ENCODE measurements at regions not wholly inside any gene's neighbourhood (a gene's known extent, or its start where the extent isn't known, plus 50 kb on each side); places are given as distances from the start of the nearest gene placed in this dataset.
A peak's percentile ranks its signal among the peaks of the same experiment; 100 is the strongest.

DNA sequence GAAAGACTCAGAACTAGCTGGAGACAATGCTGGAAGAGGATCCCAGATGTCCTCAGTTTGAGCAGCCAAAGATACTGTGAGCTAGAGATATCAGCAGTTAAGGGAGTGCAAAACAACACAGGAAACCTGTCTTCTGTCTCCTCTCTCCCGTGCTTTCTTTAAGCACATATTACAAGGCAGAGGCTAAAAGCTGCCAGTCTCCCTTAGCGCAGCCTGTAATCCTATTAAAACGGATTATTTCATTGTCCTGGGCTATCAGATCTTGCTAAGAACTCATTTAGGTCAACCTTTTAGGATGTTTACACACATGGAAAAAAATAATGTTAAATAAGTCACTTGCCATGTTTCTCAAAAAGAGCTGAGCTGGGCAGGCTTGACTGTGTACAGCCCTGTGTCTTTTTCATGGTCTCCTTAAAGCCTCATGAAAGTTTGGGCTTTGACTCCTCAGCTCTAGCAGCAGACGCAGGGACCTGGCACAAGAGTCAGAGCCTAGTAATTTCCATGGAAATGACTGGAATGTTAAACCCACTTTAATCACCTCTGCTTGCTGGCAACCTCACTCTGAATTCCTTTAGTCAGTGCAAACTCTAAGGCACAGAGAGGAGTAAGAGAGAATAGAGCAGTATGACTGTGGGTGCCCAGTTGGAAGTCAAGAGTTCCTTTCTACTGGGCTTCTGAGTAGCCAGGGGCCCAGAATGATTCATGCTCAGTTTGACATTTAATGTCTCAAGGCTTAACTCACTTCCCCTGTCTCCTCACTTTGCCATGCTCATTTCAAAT is 491.9 kb downstream of the NTRK3 start:
- Histone ChIP-seq H3K27ac (ENCODE audit: insufficient read depth, low read length) (no peak overlapping the region), H3K4me3 (ENCODE audit: insufficient read depth, low read depth, low read length) (no peak overlapping the region), H3K56ac (ENCODE audit: extremely low read depth, insufficient read depth, low read length) (no peak overlapping the region), H3K9ac (ENCODE audit: low read depth, low read length) (no peak overlapping the region), H3K4me2 (ENCODE audit: low read depth, low read length) (0 out of 2 replicates have a peak overlapping the region, but pooled peaks have one; percentile 12), H3K14ac (replicated peaks; ENCODE audit: low read depth, low read length) (0 out of 2 replicates have a peak overlapping the region, but pooled peaks have one; percentile 4), H2BK15ac (ENCODE audit: low read depth, low read length) (peak overlapping the region; percentile 39; the same call in 1 of the 3 replicates), H4K91ac (ENCODE audit: insufficient read depth, low read depth, low read length) (peak overlapping the region; percentile 3; the same call in 1 of the 2 replicates), H3K4ac (ENCODE audit: low read depth, low read length) (no peak overlapping the region), H3K9me3 (ENCODE audit: control insufficient read depth, insufficient read depth, low read length) (no peaks in the 10 kb centered on the region), H4K8ac (ENCODE audit: low read depth in 2 of 2, low read length in 2 of 2) (peak overlapping the region; percentile 12 to 18; a peak in 1 of 4 replicates), H2BK5ac (ENCODE audit: low read depth, low read length, poor library complexity, severe bottlenecking) (no peak overlapping the region), H4K5ac (ENCODE audit: low read depth, low read length) (peak overlapping the region; percentile 29; the same call in 1 of the 2 replicates), H4K20me1 (ENCODE audit: insufficient read depth, low read length) (no peaks in the 10 kb centered on the region), H2AK5ac (ENCODE audit: low read depth, low read length) (0 out of 2 replicates have a peak overlapping the region, but pooled peaks have one; percentile 0), H3K18ac (ENCODE audit: low read depth, low read length) (peak overlapping the region; percentile 73; the same call in 1 of the 2 replicates), H2AFZ (replicated peaks; ENCODE audit: low read length, poor library complexity) (peak overlapping the region; percentile 4), H3K23ac (ENCODE audit: low read depth, low read length) (no peak overlapping the region), H3K4me1 (ENCODE audit: control insufficient read depth, insufficient read depth, low read length) (peaks cover 8% of the 10 kb centered on the region), H2BK120ac (ENCODE audit: low read depth, low read length) (0 out of 2 replicates have a peak overlapping the region, but pooled peaks have one; percentile 6), H3K27me3 (ENCODE audit: control insufficient read depth, insufficient read depth, low read length) (no peaks in the 10 kb centered on the region), H3K9me1 (ENCODE audit: insufficient read depth, low read length) (no peaks in the 10 kb centered on the region), H3K36me3 (ENCODE audit: control insufficient read depth, insufficient read depth, low read length) (no peaks in the 10 kb centered on the region), H3K79me1 (ENCODE audit: low read depth in 1 of 2, low read length in 2 of 2) (no peaks in the 10 kb centered on the region), H2AK9ac (replicated peaks; ENCODE audit: low read depth, low read length, poor library complexity) (no peak overlapping the region), H2BK20ac (ENCODE audit: low read depth, low read length) (peak overlapping the region; percentile 1; the same call in 1 of the 2 replicates)
- no TSS peak for BruUV-seq (replicated peaks)
- ChIA-PET POLR2A (ENCODE audit: unreplicated experiment) (no interaction called here), CTCF (no interaction called here)
- intact Hi-C loops (cut with micrococcal nuclease) (no loop called here), in situ Hi-C loops (cut with MboI; ENCODE audit: low sequenced_read_pairs) (no loop called here), dilution Hi-C loops (cut with HindIII; ENCODE audit: low sequenced_read_pairs, unreplicated experiment) (no loop called here)
- ATAC-seq (ENCODE audit: low read depth) = peak; percentile 87
- peak; percentile 72 for DNase-seq
- TF ChIP-seq BHLHE40 (IDR thresholded peaks at IDR 0.05; ENCODE audit: low read depth, low read length) (peak; percentile 75; the same call in 1 of the 2 replicates), CEBPB (IDR thresholded peaks at IDR 0.05; ENCODE audit: low read depth, low read length) (no peak), MAFK (IDR thresholded peaks at IDR 0.05; ENCODE audit: low read depth, low read length) (no peak), RCOR1 (IDR thresholded peaks at IDR 0.05; ENCODE audit: insufficient replicate concordance, low read length) (no peak), MXI1 (IDR thresholded peaks at IDR 0.05; ENCODE audit: borderline replicate concordance, low read depth, low read length) (no peak), NFE2L2 (IDR thresholded peaks at IDR 0.05; ENCODE audit: low read depth, low read length) (no peak), POLR2A (IDR thresholded peaks at IDR 0.05; ENCODE audit: low read depth, low read length) (no peak)
- TF ChIP-seq, protein P1, sequence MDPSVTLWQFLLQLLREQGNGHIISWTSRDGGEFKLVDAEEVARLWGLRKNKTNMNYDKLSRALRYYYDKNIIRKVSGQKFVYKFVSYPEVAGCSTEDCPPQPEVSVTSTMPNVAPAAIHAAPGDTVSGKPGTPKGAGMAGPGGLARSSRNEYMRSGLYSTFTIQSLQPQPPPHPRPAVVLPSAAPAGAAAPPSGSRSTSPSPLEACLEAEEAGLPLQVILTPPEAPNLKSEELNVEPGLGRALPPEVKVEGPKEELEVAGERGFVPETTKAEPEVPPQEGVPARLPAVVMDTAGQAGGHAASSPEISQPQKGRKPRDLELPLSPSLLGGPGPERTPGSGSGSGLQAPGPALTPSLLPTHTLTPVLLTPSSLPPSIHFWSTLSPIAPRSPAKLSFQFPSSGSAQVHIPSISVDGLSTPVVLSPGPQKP (IDR thresholded peaks at IDR 0.05; ENCODE audit: borderline replicate concordance, low read depth, low read length) = no peak
- 100% methylated on average over 1 of the region's 4 CpGs; no CpG with 5 or more reads in 1 of the 2 experiments for WGBS, 2 experiments (ENCODE audit: extremely low coverage in 2 of 2, insufficient read length in 1 of 2)
